ENCODE measurements at regions not wholly inside any gene's neighbourhood (a gene's known extent, or its start where the extent isn't known, plus 50 kb on each side); places are given as distances from the start of the nearest gene placed in this dataset.

GRCh38 chr4:129167640-129168260 is 71.8 kb downstream of the C4orf33 start:
- peak; percentile 64 for DNase-seq

GRCh38 chr4:129172181-129172580 is 76.2 kb downstream of the C4orf33 start:
- no peak for DNase-seq

- DNase-seq = no peak
These were observed 80.9 kb downstream of the C4orf33 start for GRCh38 chr4:129176864-129177263.

GRCh38 chr4:129179276-129179675 is 83.3 kb downstream of the C4orf33 start:
- no peak for DNase-seq

GRCh38 chr4:129189630-129190029 is 93.7 kb downstream of the C4orf33 start:
- no peak for DNase-seq

GRCh38 chr4:129193357-129194100 is 97.6 kb downstream of the C4orf33 start:
- DNase-seq = no peak

- no peak for DNase-seq
These were observed 112.5 kb downstream of the C4orf33 start for GRCh38 chr4:129208481-129208880.

GRCh38 chr4:129213692-129214091 is 117.7 kb downstream of the C4orf33 start:
- no peak for DNase-seq

GRCh38 chr4:129218360-129218759 is 122.4 kb downstream of the C4orf33 start:
- peak; percentile 29 for DNase-seq

GRCh38 chr4:129218897-129219296 is 122.9 kb downstream of the C4orf33 start:
- no peak for DNase-seq

- DNase-seq = no peak
These were observed 124.3 kb downstream of the C4orf33 start for GRCh38 chr4:129220254-129220653.

- DNase-seq = no peak
These were observed 128.0 kb downstream of the C4orf33 start for GRCh38 chr4:129223945-129224344.

GRCh38 chr4:129230846-129231245 is 134.9 kb downstream of the C4orf33 start:
- DNase-seq = no peak

GRCh38 chr4:129231945-129232588 is 136.1 kb downstream of the C4orf33 start:
- peak; percentile 68 for DNase-seq

- DNase-seq = no peak
These were observed 136.8 kb downstream of the C4orf33 start for GRCh38 chr4:129232589-129233337.

- DNase-seq = no peak
These were observed 137.7 kb downstream of the C4orf33 start for GRCh38 chr4:129233691-129234090.

GRCh38 chr4:129236351-129236750 is 140.4 kb downstream of the C4orf33 start:
- DNase-seq = no peak

GRCh38 chr4:129239088-129239487 is 143.1 kb downstream of the C4orf33 start:
- no peak for DNase-seq

- no peak for DNase-seq
These were observed 144.9 kb downstream of the C4orf33 start for GRCh38 chr4:129240816-129241215.

GRCh38 chr4:129246145-129246544 is 150.2 kb downstream of the C4orf33 start:
- DNase-seq = no peak

GRCh38 chr4:129246910-129247461 is 151.0 kb downstream of the C4orf33 start:
- peak; percentile 28 for DNase-seq

- no peak for DNase-seq
These were observed 152.7 kb downstream of the C4orf33 start for GRCh38 chr4:129248621-129249020.

- DNase-seq = no peak
These were observed 158.2 kb downstream of the C4orf33 start for GRCh38 chr4:129254126-129254525.

Measured in NCI-H526 treated with DMSO at 0.1 percent for 48 hours (cell line).